ENCODE measurements at regions not wholly inside any gene's neighbourhood (a gene's known extent, or its start where the extent isn't known, plus 50 kb on each side); places are given as distances from the start of the nearest gene placed in this dataset.

DNA sequence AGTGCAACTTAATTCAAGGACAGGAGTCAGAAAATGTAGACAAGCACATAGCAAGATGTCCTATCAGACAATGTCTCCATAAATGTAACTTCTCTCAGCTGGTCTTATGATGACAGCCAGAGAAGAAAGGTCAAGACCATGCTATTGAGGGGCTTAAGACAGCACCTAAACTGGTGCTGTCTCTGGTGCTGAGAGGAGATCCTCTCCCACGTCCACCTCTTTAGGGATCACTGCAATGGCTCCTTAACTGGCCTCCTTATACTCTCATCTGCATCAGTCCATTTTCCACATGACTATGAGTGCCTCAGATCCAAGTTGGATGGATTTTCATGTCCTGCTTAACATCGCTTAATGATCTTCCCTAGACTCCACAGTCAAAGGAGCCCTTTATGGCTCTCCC lies 210.6 kb downstream of the ARL4A start:
- no peak for ATAC-seq
- CTCF ChIA-PET: no interaction called here

DNA sequence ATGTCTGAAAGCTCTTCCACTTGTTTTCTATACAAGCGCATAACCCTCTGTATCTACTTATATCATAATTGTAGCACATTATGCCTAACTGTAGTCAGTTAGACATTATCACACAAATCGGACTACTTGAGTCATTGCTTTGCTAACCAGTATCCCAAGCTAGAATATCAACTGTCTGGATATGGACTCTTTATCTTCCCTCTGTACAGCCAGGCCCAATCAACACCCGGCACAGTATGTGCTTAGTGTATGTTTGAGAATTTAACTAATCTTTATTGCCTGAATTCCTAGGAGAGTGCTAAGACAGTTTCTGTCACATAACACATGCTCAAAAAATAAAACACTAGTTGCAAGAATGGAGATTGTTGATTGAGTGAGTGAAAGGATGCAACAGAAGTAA lies 211.2 kb downstream of the ARL4A start:
- no peaks in the 10 kb centered on the region for H3K36me3 Mint-ChIP-seq (ENCODE audit: low read depth)
- H3K4me3 Mint-ChIP-seq: no peak overlapping the region
- H3K27ac Mint-ChIP-seq: no peak overlapping the region
- ChIA-PET POLR2A (no interaction called here), CTCF (no interaction called here)
- no peaks in the 10 kb centered on the region for H3K4me1 Mint-ChIP-seq
- DNase-seq (no peak), ATAC-seq (no peak)
- intact Hi-C loops (cut with DNase I, micrococcal nuclease): no loop called here
- H3K27me3 Mint-ChIP-seq: no peaks in the 10 kb centered on the region
- H3K9me3 Mint-ChIP-seq (ENCODE audit: low read depth): no peaks in the 10 kb centered on the region

More for the DNA sequence above, 210.6 kb downstream of the ARL4A start:
- POLR2A ChIA-PET: no interaction called here
- intact Hi-C loops (cut with DNase I, micrococcal nuclease): no loop called here
- DNase-seq: no peak
- Mint-ChIP-seq H3K9me3 (ENCODE audit: low read depth) (no peaks in the 10 kb centered on the region), H3K27ac (no peak overlapping the region), H3K27me3 (no peaks in the 10 kb centered on the region), H3K36me3 (ENCODE audit: low read depth) (no peaks in the 10 kb centered on the region), H3K4me1 (no peaks in the 10 kb centered on the region), H3K4me3 (no peak overlapping the region)

DNA sequence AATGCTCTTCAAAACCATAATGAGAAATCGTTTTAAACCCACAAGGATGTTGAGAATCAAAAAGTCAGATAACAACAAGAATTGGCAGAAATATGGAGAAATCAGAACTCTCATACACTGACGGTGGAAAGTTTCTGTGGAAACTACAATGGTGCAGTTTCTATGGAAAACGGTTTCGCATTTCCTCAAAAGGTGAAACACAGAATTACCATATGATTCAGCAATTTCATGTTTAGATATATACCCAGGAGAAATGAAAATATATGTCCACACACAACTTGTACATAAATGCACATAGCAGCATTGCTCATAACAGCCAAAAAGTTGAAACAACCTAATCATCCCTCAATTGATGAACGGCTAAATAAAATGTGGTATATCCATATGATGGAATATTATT lies 218.2 kb downstream of the ARL4A start:
- Mint-ChIP-seq H3K9me3 (ENCODE audit: low read depth) (no peaks in the 10 kb centered on the region), H3K27me3 (no peaks in the 10 kb centered on the region), H3K27ac (no peak overlapping the region), H3K36me3 (ENCODE audit: low read depth) (no peaks in the 10 kb centered on the region), H3K4me1 (no peaks in the 10 kb centered on the region), H3K4me3 (no peak overlapping the region)
- intact Hi-C loops (cut with DNase I, micrococcal nuclease): no loop called here
- ChIA-PET POLR2A (no interaction called here), CTCF (no interaction called here)
- DNase-seq (no peak), ATAC-seq (no peak)

DNA sequence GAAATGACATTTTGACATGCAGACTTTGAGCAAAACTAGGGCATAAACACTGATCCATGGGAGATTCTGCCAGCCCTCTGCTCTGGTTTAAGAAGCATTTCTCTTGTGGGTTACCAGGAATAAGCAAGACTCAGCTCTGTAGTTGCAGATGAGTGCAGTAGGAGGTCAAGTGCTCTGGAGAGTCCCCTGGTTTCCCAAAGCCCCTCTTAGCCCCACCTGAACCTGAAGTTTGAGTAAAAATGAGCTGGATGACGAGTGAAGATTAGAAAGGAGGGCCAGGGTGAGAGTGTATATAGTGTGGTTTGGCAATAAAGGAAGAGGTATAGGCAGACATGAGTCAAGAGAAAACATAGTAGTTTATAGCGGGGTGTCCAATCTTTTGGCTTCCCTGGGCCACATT lies 220.3 kb downstream of the ARL4A start:
- intact Hi-C loops (cut with DNase I, micrococcal nuclease): no loop called here
- ATAC-seq (peak; percentile 19), DNase-seq (no peak)
- H3K36me3 Mint-ChIP-seq (ENCODE audit: low read depth): no peaks in the 10 kb centered on the region
- H3K27ac Mint-ChIP-seq: no peak overlapping the region
- no peaks in the 10 kb centered on the region for H3K27me3 Mint-ChIP-seq
- H3K4me1 Mint-ChIP-seq: no peaks in the 10 kb centered on the region
- POLR2A ChIA-PET: no interaction called here
- H3K9me3 Mint-ChIP-seq (ENCODE audit: low read depth): no peaks in the 10 kb centered on the region
- CTCF ChIA-PET: no interaction called here
- no peak overlapping the region for H3K4me3 Mint-ChIP-seq

DNA sequence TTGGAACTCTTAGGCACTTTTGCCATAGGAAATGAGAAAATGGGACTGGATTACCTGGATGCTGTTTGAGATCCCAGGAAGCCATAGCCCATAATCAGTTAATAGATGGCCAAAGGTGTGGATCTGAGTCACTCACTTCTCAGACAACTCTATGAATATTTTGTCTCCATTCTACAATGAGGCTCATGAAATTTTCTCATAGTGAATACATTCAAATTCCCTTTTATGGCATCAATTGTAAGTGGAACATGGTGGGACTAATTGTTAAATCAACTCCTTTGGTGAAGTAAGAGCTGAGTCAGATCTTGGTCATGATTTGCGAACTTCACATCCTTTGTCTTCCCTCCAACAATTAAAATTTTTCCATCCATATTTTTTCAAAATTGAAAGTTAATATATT lies 222.1 kb downstream of the ARL4A start:
- Mint-ChIP-seq H3K27me3 (no peaks in the 10 kb centered on the region), H3K4me1 (no peaks in the 10 kb centered on the region), H3K27ac (no peak overlapping the region), H3K9me3 (ENCODE audit: low read depth) (no peaks in the 10 kb centered on the region), H3K4me3 (no peak overlapping the region), H3K36me3 (ENCODE audit: low read depth) (no peaks in the 10 kb centered on the region)
- ChIA-PET CTCF (no interaction called here), POLR2A (no interaction called here)
- ATAC-seq (no peak), DNase-seq (no peak)
- intact Hi-C loops (cut with DNase I, micrococcal nuclease): no loop called here

DNA sequence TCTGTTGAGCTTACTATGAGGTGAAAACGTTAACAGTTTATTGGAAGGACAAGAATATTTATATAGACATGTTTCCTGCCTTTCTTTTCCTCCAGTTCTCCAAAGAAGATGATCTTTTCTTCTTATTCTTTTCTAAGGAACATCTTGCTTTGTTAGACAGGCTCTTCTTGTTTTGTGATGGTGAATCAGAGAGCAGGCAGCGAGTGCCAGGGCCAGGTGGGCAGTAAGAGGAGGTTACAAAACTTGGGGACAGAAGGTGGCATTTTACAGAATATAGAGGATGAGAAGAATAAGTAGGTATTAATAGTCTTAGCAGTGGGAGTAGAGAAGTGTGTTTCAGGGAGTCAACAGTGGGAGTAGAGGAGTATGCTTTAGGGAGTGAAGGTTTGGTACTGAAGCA lies 223.6 kb downstream of the ARL4A start:
- no peaks in the 10 kb centered on the region for H3K36me3 Mint-ChIP-seq (ENCODE audit: low read depth)
- no peak overlapping the region for H3K27ac Mint-ChIP-seq
- CTCF ChIA-PET: interaction anchor here (0.6 to 1.4 kb wide), 2 partner anchors 20 to 37 kb away, joined by 3 read pairs; no protein-coding TSS in a partner anchor
- H3K9me3 Mint-ChIP-seq (ENCODE audit: low read depth): no peaks in the 10 kb centered on the region
- no peaks in the 10 kb centered on the region for H3K4me1 Mint-ChIP-seq
- H3K4me3 Mint-ChIP-seq: no peak overlapping the region
- POLR2A ChIA-PET: no interaction called here
- no peaks in the 10 kb centered on the region for H3K27me3 Mint-ChIP-seq
- no peak for DNase-seq
- intact Hi-C loops (cut with DNase I, micrococcal nuclease): no loop called here
- no peak for ATAC-seq

DNA sequence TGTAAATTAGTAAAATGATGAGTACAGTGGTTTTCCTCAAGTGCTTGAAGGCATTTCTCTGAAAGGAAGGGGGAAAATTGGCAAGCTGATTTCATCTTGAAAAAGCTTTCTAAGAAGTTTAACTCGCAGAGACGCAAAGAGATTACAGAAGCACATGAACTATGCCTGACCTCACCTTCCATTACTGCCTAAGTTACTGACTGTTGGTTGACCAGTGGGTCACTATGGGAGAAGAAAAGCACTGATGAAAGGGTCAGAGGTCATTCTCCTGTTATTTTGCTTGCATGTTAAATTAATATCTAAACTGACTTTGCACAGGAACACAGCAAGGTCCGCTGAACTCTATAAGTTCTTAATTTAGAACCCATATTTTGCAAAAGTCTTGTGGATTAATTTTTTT lies 225.6 kb downstream of the ARL4A start:
- CTCF ChIA-PET: no interaction called here
- Mint-ChIP-seq H3K27ac (no peak overlapping the region), H3K27me3 (peaks cover 2% of the 10 kb centered on the region), H3K4me3 (no peak overlapping the region), H3K4me1 (no peaks in the 10 kb centered on the region), H3K9me3 (ENCODE audit: low read depth) (no peaks in the 10 kb centered on the region), H3K36me3 (ENCODE audit: low read depth) (no peaks in the 10 kb centered on the region)
- no peak for ATAC-seq
- no peak for DNase-seq
- intact Hi-C loops (cut with DNase I, micrococcal nuclease): no loop called here
- POLR2A ChIA-PET: no interaction called here

DNA sequence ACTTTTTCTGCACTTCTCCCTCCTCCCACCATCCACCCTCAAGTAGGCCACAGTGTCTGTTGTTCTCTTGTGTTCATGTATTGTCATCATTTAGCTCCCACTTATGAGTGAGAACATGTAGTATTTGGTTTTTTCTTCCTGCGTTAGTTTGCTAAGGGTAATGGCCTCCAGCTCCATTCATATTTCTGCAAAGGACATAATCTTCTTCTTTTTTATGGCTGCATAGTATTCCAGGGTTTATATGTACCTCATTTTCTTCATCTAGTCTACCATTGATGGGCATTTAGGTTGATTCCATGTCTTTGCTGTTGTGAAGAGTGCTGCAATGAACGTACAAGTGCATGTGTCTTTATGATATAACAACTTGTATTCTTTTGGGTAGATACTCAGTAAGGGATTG lies 230.4 kb downstream of the ARL4A start:
- ATAC-seq (no peak), DNase-seq (no peak)
- no peaks in the 10 kb centered on the region for H3K36me3 Mint-ChIP-seq (ENCODE audit: low read depth)
- peaks cover 7% of the 10 kb centered on the region for H3K27me3 Mint-ChIP-seq
- intact Hi-C loops (cut with DNase I, micrococcal nuclease): no loop called here
- no peak overlapping the region for H3K27ac Mint-ChIP-seq
- H3K4me3 Mint-ChIP-seq: no peak overlapping the region
- H3K9me3 Mint-ChIP-seq (ENCODE audit: low read depth): no peaks in the 10 kb centered on the region
- CTCF ChIA-PET: no interaction called here
- POLR2A ChIA-PET: no interaction called here
- H3K4me1 Mint-ChIP-seq: no peaks in the 10 kb centered on the region

DNA sequence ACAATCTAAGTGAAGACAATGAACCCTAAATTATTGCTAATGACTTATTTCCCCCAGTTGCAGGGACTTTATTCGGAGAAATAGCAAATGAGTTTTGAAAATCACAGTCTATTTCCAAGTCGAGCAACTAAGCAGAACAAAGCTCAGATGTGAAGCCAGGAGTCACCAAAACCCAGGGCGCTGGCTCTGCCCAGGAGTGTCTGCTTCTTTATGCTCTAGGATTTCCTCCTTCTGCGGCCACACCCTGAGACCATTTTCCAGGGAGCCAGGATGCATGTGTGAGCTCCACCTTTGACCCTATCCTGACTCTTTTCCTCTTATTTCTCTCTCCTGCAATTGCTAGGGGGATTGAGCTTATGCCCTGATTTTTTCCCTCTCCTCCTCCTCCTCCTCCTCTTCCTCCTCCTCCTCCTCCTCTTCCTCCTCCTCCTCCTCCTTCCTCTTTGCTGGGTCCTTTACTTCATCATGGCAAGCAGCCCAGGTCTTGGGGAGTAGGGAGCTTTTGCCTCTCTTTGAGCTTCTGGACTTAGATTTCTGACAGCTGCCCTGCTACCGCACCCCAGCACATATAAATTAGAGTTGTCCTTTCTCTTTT lies 234.4 kb downstream of the ARL4A start:
- H3K27me3 Mint-ChIP-seq: peaks cover 11% of the 10 kb centered on the region
- ChIA-PET POLR2A (no interaction called here), CTCF (no interaction called here)
- no peak for ATAC-seq
- no peaks in the 10 kb centered on the region for H3K4me1 Mint-ChIP-seq
- no peak overlapping the region for H3K27ac Mint-ChIP-seq
- H3K36me3 Mint-ChIP-seq (ENCODE audit: low read depth): no peaks in the 10 kb centered on the region
- H3K9me3 Mint-ChIP-seq (ENCODE audit: low read depth): no peaks in the 10 kb centered on the region
- no peak for DNase-seq
- H3K4me3 Mint-ChIP-seq: no peak overlapping the region
- intact Hi-C loops (cut with DNase I, micrococcal nuclease): no loop called here

DNA sequence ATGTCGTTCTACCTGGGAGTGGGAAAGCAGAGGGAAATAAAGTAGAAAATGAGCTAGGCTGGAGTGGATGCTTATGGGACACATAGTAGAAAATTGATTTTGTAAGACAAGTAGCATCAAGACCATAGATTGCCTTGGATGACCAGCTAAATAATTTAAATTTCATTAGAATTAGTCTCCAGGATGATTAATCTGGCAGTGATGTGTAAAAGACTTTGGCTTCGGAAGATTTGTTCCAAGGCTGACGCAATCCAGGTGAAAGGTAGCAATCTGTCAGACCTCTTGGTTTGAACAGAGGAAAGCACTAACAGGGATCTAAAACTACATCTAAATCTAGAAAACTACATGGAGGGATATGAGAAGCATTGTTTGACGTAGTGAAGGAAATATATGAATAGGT lies 236.5 kb downstream of the ARL4A start:
- Mint-ChIP-seq H3K27me3 (peaks cover 9% of the 10 kb centered on the region), H3K9me3 (ENCODE audit: low read depth) (no peaks in the 10 kb centered on the region), H3K4me3 (no peak overlapping the region), H3K27ac (no peak overlapping the region), H3K36me3 (ENCODE audit: low read depth) (no peaks in the 10 kb centered on the region), H3K4me1 (no peaks in the 10 kb centered on the region)
- ATAC-seq: no peak
- intact Hi-C loops (cut with DNase I, micrococcal nuclease): no loop called here
- no peak for DNase-seq
- POLR2A ChIA-PET: no interaction called here
- CTCF ChIA-PET: no interaction called here

DNA sequence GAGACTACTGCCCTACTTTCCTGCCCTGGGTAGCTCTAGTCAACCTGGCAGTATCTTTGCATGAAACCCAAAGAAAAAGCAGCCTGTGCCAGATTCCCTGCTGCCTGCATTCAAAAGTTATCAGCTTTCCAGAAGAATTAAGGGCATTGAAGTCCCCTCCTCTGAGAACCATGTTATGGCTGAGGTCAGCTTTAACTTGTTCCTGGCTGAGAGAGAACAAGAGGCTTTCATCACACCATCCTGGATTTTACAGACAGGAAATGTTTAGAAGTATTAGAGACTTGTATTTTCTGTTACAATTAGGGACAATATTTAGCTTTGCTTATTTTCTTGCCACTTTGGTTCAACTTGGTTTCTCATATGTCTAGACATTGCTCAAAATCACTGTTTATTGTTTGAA lies 238.8 kb downstream of the ARL4A start:
- peaks cover 6% of the 10 kb centered on the region for H3K27me3 Mint-ChIP-seq
- no peaks in the 10 kb centered on the region for H3K36me3 Mint-ChIP-seq (ENCODE audit: low read depth)
- no peak for DNase-seq
- no peaks in the 10 kb centered on the region for H3K4me1 Mint-ChIP-seq
- H3K4me3 Mint-ChIP-seq: no peak overlapping the region
- ATAC-seq: no peak
- POLR2A ChIA-PET: no interaction called here
- H3K9me3 Mint-ChIP-seq (ENCODE audit: low read depth): no peaks in the 10 kb centered on the region
- CTCF ChIA-PET: no interaction called here
- H3K27ac Mint-ChIP-seq: no peak overlapping the region
- intact Hi-C loops (cut with DNase I, micrococcal nuclease): no loop called here

DNA sequence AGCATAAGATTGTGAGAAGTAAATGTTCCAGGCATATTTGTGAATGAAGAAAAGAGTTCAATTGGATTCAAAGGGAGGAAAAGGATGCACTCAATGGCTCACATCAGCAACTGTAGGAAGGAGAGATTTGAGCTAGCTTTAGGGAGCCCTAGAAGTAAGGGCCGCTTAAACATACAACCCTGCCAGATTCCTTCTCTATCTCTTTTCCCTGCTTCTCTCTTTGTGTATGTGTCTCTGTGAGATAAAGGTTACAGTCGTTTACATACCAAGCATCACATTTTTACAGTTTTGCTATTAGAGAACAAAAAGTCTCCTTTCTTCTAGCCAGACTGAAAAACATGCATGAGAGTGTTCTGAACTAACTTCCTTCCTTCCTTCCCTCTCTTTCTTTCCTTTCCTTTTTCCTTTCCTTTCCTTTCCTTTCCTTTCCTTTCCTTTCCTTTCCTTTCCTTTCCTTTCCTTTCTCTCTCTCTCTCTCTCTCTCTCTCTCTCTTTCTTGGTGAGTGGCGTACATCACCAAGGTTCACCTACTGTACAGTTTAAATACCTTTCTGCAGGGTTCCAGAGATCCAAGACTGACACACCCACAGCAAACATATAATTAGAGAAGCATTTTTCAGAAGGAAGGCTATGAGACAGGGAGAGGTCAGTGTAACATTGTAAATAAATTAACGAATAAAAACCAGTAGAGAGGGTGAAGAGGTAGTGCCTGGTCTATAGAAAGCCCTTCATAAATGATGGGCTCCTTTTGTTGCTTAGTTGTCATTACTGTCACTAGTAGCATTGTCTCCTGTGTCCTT lies 240.4 kb downstream of the ARL4A start:
- H3K9me3 Mint-ChIP-seq (ENCODE audit: low read depth): no peaks in the 10 kb centered on the region
- H3K4me3 Mint-ChIP-seq: no peak overlapping the region
- no peaks in the 10 kb centered on the region for H3K36me3 Mint-ChIP-seq (ENCODE audit: low read depth)
- intact Hi-C loops (cut with DNase I, micrococcal nuclease): no loop called here
- no peak for DNase-seq
- ATAC-seq: no peak
- H3K27me3 Mint-ChIP-seq: peaks cover 6% of the 10 kb centered on the region
- H3K4me1 Mint-ChIP-seq: no peaks in the 10 kb centered on the region
- POLR2A ChIA-PET: interaction anchor here (0.7 kb wide), 1 partner anchor 50 kb away, joined by 3 read pairs; no protein-coding TSS in a partner anchor
- H3K27ac Mint-ChIP-seq: no peak overlapping the region
- CTCF ChIA-PET: no interaction called here
